Small intestine (tissue), 7 donors: ENCODE measurements at regions not wholly inside any gene's neighbourhood (a gene's known extent, or its start where the extent isn't known, plus 50 kb on each side); places are given as distances from the start of the nearest gene placed in this dataset.

Experiments used
- DNase-seq, 2 donors: peaks; one replicate each; pipeline versions ENCODE4 v3.0.0 to v3.0.0-alpha.2; 2013
- FAIRE-seq: peaks from 2 replicates; lab custom pipeline; 2012; peaks lifted over from hg19 to GRCh38; lab: Jason Lieb, UNC
- H3K27ac ChIP-seq, 3 donors: one replicate each; pipeline ENCODE4 v1.5.1; 2013; ENCODE audit warnings: low read length in 2 of 3, mild to moderate bottlenecking in 2 of 3, control low read depth in 1 of 3, inconsistent platforms in 1 of 3, low read depth in 1 of 3, moderate library complexity in 1 of 3
- H3K27me3 ChIP-seq, 3 donors: one replicate each; pipeline ENCODE4 v1.6.1; 2013; ENCODE audit warnings: low read length in 3 of 3, inconsistent platforms in 1 of 3; ENCODE audit not compliant: control insufficient read depth in 3 of 3, insufficient read depth in 3 of 3
- H3K36me3 ChIP-seq, 3 donors: one replicate each; pipeline ENCODE4 v1.6.1; 2013; ENCODE audit warnings: low read length in 3 of 3, inconsistent platforms in 1 of 3, low read depth in 1 of 3, mild to moderate bottlenecking in 1 of 3, moderate library complexity in 1 of 3; ENCODE audit not compliant: control insufficient read depth in 3 of 3, insufficient read depth in 2 of 3
- H3K4me1 ChIP-seq, 3 donors: one replicate each; pipeline ENCODE4 v1.6.1; 2013; ENCODE audit warnings: low read length in 2 of 3, inconsistent platforms in 1 of 3, low read depth in 1 of 3, mild to moderate bottlenecking in 1 of 3, moderate library complexity in 1 of 3; ENCODE audit not compliant: control insufficient read depth in 3 of 3, insufficient read depth in 2 of 3
- H3K4me3 ChIP-seq, 3 donors: one replicate each; pipeline ENCODE4 v1.5.1; 2013; ENCODE audit warnings: low read length in 3 of 3, control low read depth in 1 of 3, inconsistent platforms in 1 of 3, low read depth in 1 of 3, mild to moderate bottlenecking in 1 of 3, moderate library complexity in 1 of 3
- H3K9me3 ChIP-seq, 2 donors: one replicate each; pipeline ENCODE4 v1.6.1; 2013; ENCODE audit warnings: low read depth in 1 of 2, low read length in 1 of 2; ENCODE audit not compliant: control insufficient read depth in 2 of 2, insufficient read depth in 1 of 2
- WGBS, 3 donors: extraction: QIAGEN DNeasy Blood & Tissue Kit; methylation state at CpG; one replicate each; pipeline ENCODE4 v1.1.7; 2013; 5-methylcytosine and 5-hydroxymethylcytosine counted together
- donor health status: healthy with polysubstance abuse.
- donor health status: control.
- donor health status: control.
- donor health status: Bipolar disorder and iron deficiency.
- donor health status: healthy.

GRCh38 chr6:168157272-168158212 is 78.5 kb upstream of the FRMD1 start:
- no peaks in the 10 kb centered on the region for H3K36me3 ChIP-seq
- H3K9me3 ChIP-seq, result no peaks in the 10 kb centered on the region
- FAIRE-seq (no peak), DNase-seq (peak in 1 of 2 donors; percentile 32)
- peaks cover 0 to 33% (median 0%) of the 10 kb centered on the region in 3 donors for H3K4me1 ChIP-seq
- peaks cover 0 to 3% (median 0%) of the 10 kb centered on the region in 3 donors for H3K27me3 ChIP-seq
- no peak overlapping the region for H3K4me3 ChIP-seq
- WGBS, 3 donors, result 47 to 76% (median 57%) methylated on average over 18 of the region's 18 CpGs
- H3K27ac ChIP-seq, result no peak overlapping the region

GRCh38 chr6:168156742-168157265 is 77.8 kb upstream of the FRMD1 start:
- WGBS, 3 donors, result 70 to 85% (median 84%) methylated on average over 12 of the region's 12 CpGs

DNA sequence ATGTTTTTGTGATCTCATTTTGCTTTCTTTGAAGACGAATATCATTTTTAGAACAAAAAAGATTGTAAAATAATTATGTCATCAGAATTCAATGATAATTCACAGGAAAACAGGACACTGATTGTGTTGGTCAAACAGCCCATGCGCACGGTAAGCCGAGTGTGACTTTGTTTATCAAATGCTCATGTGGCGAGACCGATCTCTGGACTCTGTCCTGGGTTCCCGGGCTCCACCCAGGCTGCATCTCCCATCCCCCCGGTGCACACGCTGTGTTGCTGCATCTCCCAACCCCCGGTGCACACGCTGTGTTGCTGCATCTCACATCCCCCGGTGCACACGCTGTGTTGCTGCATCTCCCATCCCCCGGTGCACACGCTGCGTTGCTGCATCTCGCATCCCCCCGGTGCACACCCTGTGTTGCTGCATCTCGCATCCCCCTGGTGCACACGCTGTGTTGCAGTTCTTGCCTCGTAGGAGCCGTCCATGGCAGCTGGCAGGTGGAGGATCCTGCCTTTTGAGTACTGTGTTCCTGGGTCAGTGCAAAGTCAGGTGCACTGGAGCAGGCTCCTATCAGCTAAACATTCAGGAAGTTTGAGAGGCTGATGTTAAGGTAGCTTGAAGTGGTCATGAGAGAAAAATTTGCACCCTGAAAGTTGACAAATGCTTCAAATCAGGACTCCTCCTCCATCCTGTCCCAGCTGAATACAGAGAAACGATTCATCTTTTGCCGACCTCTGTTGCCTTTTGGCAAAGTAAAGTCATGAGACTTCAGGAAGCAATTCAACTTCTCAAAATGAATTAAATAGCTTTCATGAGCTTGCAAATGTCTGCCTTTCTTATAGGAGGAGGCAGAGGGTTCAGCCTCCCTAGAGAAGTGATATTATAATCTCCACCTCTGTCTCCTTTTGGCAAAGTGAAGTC is 77.1 kb upstream of the FRMD1 start:
- no peaks in the 10 kb centered on the region for H3K36me3 ChIP-seq
- no peak overlapping the region for H3K27ac ChIP-seq
- no peak overlapping the region for H3K4me3 ChIP-seq
- H3K4me1 ChIP-seq, result peaks cover 0 to 35% (median 0%) of the 10 kb centered on the region in 3 donors
- DNase-seq (peak; percentile 51 to 75), FAIRE-seq (no peak)
- peaks cover 0 to 3% (median 0%) of the 10 kb centered on the region in 3 donors for H3K27me3 ChIP-seq
- H3K9me3 ChIP-seq, result no peaks in the 10 kb centered on the region
- 27 to 69% (median 47%) methylated on average over 24 of the region's 24 CpGs for WGBS, 3 donors

More at GRCh38 chr6:168156742-168157265, 77.8 kb upstream of the FRMD1 start:
- Histone ChIP-seq H3K9me3 (no peaks in the 10 kb centered on the region), H3K27me3 (peaks cover 0 to 3% (median 0%) of the 10 kb centered on the region in 3 donors), H3K4me3 (no peak overlapping the region), H3K36me3 (no peaks in the 10 kb centered on the region), H3K4me1 (peaks cover 0 to 35% (median 0%) of the 10 kb centered on the region in 3 donors), H3K27ac (no peak overlapping the region)
- no peak for FAIRE-seq
- no peak for DNase-seq

GRCh38 chr6:168155193-168155592 is 76.2 kb upstream of the FRMD1 start:
- WGBS, 3 donors, result 85 to 88% (median 87%) methylated on average over 5 of the region's 5 CpGs
- peaks cover 0 to 35% (median 0%) of the 10 kb centered on the region in 3 donors for H3K4me1 ChIP-seq

GRCh38 chr6:168154263-168154917 is 75.4 kb upstream of the FRMD1 start:
- DNase-seq (peak in 1 of 2 donors; percentile 38), FAIRE-seq (no peak)
- no peaks in the 10 kb centered on the region for H3K36me3 ChIP-seq
- peaks cover 0 to 3% (median 0%) of the 10 kb centered on the region in 3 donors for H3K27me3 ChIP-seq
- H3K27ac ChIP-seq, result no peak overlapping the region
- peaks cover 0 to 35% (median 0%) of the 10 kb centered on the region in 3 donors for H3K4me1 ChIP-seq
- H3K9me3 ChIP-seq, result no peaks in the 10 kb centered on the region
- WGBS, 3 donors, result 61 to 86% (median 75%) methylated on average over 7 of the region's 7 CpGs
- no peak overlapping the region for H3K4me3 ChIP-seq

More at GRCh38 chr6:168155193-168155592, 76.2 kb upstream of the FRMD1 start:
- no peak overlapping the region for H3K4me3 ChIP-seq
- no peak for DNase-seq
- no peak overlapping the region for H3K27ac ChIP-seq
- H3K9me3 ChIP-seq, result no peaks in the 10 kb centered on the region
- FAIRE-seq, result no peak
- H3K27me3 ChIP-seq, result peaks cover 0 to 3% (median 0%) of the 10 kb centered on the region in 3 donors
- H3K36me3 ChIP-seq, result no peaks in the 10 kb centered on the region

- WGBS, 3 donors, result 81 to 88% (median 84%) methylated on average over 11 of the region's 11 CpGs
- FAIRE-seq, result no peak
These were observed 74.5 kb upstream of the FRMD1 start for GRCh38 chr6:168153553-168153952.

GRCh38 chr6:168152980-168153379 is 74.0 kb upstream of the FRMD1 start:
- WGBS, 3 donors, result 56 to 66% (median 63%) methylated on average over 6 of the region's 6 CpGs
- H3K4me1 ChIP-seq, result peaks cover 0 to 29% (median 0%) of the 10 kb centered on the region in 3 donors
- DNase-seq, result peak in 1 of 2 donors; percentile 53
- no peak overlapping the region for H3K4me3 ChIP-seq
- no peak overlapping the region for H3K27ac ChIP-seq
- no peak for FAIRE-seq
- H3K36me3 ChIP-seq, result no peaks in the 10 kb centered on the region
- peaks cover 0 to 3% (median 0%) of the 10 kb centered on the region in 3 donors for H3K27me3 ChIP-seq
- no peaks in the 10 kb centered on the region for H3K9me3 ChIP-seq

More at GRCh38 chr6:168153553-168153952, 74.5 kb upstream of the FRMD1 start:
- H3K4me3 ChIP-seq, result no peak overlapping the region
- H3K9me3 ChIP-seq, result no peaks in the 10 kb centered on the region
- H3K36me3 ChIP-seq, result no peaks in the 10 kb centered on the region
- H3K27ac ChIP-seq, result no peak overlapping the region
- H3K4me1 ChIP-seq, result peaks cover 0 to 34% (median 0%) of the 10 kb centered on the region in 3 donors
- peaks cover 0 to 3% (median 0%) of the 10 kb centered on the region in 3 donors for H3K27me3 ChIP-seq
- no peak for DNase-seq
